Nephron progenitor cell (in vitro differentiated cells): ENCODE measurements at regions not wholly inside any gene's neighbourhood (a gene's known extent, or its start where the extent isn't known, plus 50 kb on each side); places are given as distances from the start of the nearest gene placed in this dataset.

Source experiments
- DNase-seq: peaks from one replicate; pipeline ENCODE4 v3.0.0; 2021
- H3K27ac Mint-ChIP-seq: 2 replicates; pipeline ENCODE4 v1.8.0; 2021; ENCODE audit warnings: mild to moderate bottlenecking, moderate library complexity, mixed read lengths
- H3K27me3 Mint-ChIP-seq: 2 replicates; pipeline ENCODE4 v1.8.0; 2021; ENCODE audit warnings: mild to moderate bottlenecking, low read depth, mixed read lengths; ENCODE audit not compliant: poor library complexity
- H3K36me3 Mint-ChIP-seq: 2 replicates; pipeline ENCODE4 v1.8.0; 2021; ENCODE audit warnings: low read depth, mixed read lengths
- H3K4me1 Mint-ChIP-seq: 2 replicates; pipeline ENCODE4 v1.8.0; 2021; ENCODE audit warnings: mixed read lengths
- H3K4me3 Mint-ChIP-seq: 2 replicates; pipeline ENCODE4 v1.8.0; 2021; ENCODE audit warnings: mild to moderate bottlenecking, moderate library complexity, mixed read lengths
- H3K9me3 Mint-ChIP-seq: 2 replicates; pipeline ENCODE4 v1.8.0; 2021; ENCODE audit warnings: mild to moderate bottlenecking, moderate library complexity, mixed read lengths
- TF ChIP-seq, protein P1 (sequence below): fragments of 200-600 bp; sonication (generic); IDR thresholded peaks from 2 replicates; pipeline ENCODE4 v1.5.0; 2021; ENCODE audit warnings: antibody characterized with exemption

DNA sequence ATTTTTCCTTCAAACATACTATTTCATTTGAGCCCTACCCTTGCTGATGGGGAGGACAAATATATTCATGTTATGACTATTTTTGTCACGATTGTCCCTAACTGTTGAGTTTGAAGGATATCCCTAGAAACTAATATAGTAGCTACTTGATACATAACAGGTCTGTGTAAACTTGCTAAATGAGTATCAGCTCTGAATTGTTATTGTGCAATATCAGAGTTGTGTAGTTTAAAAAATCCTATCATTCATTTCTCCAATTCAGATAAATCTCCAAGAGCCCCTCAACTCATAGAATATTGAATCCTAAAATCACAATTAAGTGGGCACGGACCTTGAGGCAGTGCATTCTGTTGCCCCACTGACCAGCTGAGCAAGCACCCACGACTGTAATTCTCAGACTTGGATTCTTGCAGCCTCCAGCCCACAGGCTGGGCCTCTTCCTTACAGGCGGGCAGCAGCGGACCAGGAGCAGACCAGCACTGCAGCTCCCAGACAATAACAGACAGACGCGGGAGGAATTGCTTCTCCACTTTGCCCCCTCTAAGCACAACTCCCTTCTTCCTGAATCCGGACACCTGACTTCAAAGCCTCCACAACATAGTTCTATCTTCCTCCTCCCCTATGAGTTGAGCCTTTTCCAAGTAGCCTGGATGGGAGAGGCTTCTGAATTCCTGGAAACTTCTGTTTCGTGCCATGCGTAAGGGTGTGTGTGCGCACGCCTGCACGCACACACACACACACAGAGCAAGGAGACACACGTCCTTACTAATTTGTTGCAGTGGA lies 337.6 kb upstream of the ARGLU1 start:
- Mint-ChIP-seq H3K9me3 (peaks cover 3% of the 10 kb centered on the region), H3K4me1 (peaks cover 41% of the 10 kb centered on the region), H3K4me3 (no peak overlapping the region), H3K36me3 (no peaks in the 10 kb centered on the region), H3K27ac (peak overlapping the region; percentile 40), H3K27me3 (no peaks in the 10 kb centered on the region)
- no peak for DNase-seq
- TF ChIP-seq, protein P1, sequence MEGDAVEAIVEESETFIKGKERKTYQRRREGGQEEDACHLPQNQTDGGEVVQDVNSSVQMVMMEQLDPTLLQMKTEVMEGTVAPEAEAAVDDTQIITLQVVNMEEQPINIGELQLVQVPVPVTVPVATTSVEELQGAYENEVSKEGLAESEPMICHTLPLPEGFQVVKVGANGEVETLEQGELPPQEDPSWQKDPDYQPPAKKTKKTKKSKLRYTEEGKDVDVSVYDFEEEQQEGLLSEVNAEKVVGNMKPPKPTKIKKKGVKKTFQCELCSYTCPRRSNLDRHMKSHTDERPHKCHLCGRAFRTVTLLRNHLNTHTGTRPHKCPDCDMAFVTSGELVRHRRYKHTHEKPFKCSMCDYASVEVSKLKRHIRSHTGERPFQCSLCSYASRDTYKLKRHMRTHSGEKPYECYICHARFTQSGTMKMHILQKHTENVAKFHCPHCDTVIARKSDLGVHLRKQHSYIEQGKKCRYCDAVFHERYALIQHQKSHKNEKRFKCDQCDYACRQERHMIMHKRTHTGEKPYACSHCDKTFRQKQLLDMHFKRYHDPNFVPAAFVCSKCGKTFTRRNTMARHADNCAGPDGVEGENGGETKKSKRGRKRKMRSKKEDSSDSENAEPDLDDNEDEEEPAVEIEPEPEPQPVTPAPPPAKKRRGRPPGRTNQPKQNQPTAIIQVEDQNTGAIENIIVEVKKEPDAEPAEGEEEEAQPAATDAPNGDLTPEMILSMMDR, result no peak

DNA sequence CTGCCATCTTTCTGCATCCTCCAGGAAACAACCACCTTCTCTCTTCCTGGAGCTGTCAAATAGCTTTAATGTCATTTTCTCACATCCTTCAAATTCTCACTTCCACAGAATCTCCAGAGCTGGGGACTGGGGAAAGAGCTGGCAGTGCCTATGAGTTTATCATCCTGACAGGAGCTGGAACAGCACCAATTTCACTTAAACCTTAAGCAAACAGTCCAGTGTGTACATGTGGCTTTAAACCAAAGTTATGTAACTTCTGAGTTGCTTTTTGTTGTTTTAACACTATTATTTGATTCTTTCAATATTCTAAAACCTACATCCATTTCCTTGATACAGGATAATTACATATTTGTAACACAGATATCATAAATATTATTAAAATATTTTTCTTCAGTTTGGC lies 331.5 kb upstream of the ARGLU1 start:
- Mint-ChIP-seq H3K4me3 (no peak overlapping the region), H3K36me3 (no peaks in the 10 kb centered on the region), H3K27me3 (peaks cover 3% of the 10 kb centered on the region), H3K27ac (no peak overlapping the region), H3K4me1 (no peaks in the 10 kb centered on the region), H3K9me3 (peaks cover 3% of the 10 kb centered on the region)
- DNase-seq, result no peak
- TF ChIP-seq, protein P1, result no peak

DNA sequence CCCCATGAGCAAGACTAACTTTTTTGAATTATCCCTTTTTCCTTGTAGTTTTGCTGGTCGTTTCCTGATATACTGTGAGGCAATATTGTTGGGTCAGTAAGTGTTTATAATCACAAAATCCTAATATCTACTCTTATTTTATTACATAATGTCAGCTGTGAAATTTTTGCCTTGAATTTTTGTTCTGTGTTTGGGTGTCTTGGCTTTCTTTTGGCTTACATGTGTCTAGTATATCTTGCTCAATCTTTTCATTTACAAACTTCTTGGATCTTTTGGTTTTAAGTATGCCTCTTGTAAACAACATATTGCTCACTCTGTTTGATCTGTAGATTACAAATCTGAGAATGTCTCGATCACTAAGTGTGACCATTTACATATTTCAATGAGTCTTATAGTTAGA lies 330.3 kb upstream of the ARGLU1 start:
- DNase-seq, result no peak
- Mint-ChIP-seq H3K9me3 (peaks cover 3% of the 10 kb centered on the region), H3K27ac (no peak overlapping the region)

DNA sequence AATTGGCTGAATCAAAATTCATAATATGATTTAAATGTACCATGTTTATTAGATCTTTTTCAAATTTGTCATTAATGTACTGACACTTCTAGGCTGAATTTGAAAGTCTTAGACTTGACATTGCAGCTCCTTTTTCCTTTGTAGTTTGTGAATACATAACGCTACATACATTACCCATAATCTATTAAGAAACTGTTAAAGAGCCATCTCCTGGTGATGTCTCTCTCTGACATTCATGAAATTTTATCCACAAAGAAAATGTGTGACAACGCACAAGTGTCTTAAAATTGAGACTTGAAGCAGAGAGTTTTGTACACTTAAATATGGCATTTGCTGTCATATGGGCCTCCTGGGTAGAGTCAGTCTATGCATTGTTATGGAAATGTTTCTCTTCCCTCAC lies 320.2 kb upstream of the ARGLU1 start:
- H3K27ac Mint-ChIP-seq, result no peak overlapping the region
- H3K9me3 Mint-ChIP-seq, result peaks cover 34% of the 10 kb centered on the region
- no peak for DNase-seq
- TF ChIP-seq, protein P1, result no peak
- H3K36me3 Mint-ChIP-seq, result peaks cover 19% of the 10 kb centered on the region
- no peak overlapping the region for H3K4me3 Mint-ChIP-seq
- H3K4me1 Mint-ChIP-seq, result peaks cover 10% of the 10 kb centered on the region
- peaks cover 4% of the 10 kb centered on the region for H3K27me3 Mint-ChIP-seq

More for the DNA sequence above, 330.3 kb upstream of the ARGLU1 start:
- Mint-ChIP-seq H3K4me1 (no peaks in the 10 kb centered on the region), H3K36me3 (no peaks in the 10 kb centered on the region), H3K4me3 (no peak overlapping the region), H3K27me3 (peaks cover 3% of the 10 kb centered on the region)
- TF ChIP-seq, protein P1, result no peak

DNA sequence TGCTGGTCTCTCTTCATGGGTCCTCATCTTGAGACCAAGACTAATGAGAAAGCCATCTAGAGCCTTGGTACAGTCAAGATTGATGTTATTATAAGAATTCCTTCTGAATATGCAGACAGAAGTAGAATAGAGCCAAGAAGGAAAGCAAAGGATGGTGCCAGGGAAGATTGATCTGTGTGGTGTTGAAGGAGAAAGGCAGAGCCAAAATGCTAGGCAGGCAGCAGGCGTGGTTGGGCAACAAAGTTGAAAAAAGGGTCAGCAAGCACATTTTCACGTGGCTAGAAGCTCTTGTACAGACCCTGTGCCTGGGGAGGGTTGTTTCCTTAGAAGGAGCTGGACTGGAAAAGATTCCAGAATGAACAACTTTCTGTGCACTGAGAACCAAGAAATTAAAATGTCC lies 319.7 kb upstream of the ARGLU1 start:
- TF ChIP-seq, protein P1, result no peak

DNA sequence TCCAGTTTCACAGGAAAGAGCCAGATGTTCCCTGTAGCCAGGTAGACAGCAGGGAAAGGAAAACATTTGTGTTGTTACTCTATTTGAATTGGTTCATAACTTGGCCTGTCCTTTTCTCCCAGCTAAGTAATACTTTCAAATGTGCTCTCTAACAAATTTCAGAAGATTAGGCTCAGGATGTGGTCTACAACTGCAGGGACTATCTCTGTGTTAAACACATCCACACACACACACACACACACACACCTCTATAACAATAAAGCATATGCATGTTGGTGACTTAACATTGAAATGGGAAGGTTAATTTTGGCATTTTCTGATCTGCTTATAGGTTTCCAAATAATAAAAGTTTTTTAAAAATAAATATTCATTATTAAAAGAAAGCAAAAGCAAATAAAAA lies 316.0 kb upstream of the ARGLU1 start:
- Mint-ChIP-seq H3K4me3 (no peak overlapping the region), H3K4me1 (peaks cover 35% of the 10 kb centered on the region), H3K27ac (no peak overlapping the region), H3K27me3 (peaks cover 4% of the 10 kb centered on the region), H3K9me3 (peaks cover 30% of the 10 kb centered on the region), H3K36me3 (peaks cover 14% of the 10 kb centered on the region)
- DNase-seq, result no peak
- TF ChIP-seq, protein P1, result no peak

More for the DNA sequence above, 319.7 kb upstream of the ARGLU1 start:
- H3K9me3 Mint-ChIP-seq, result peaks cover 34% of the 10 kb centered on the region
- no peak overlapping the region for H3K4me3 Mint-ChIP-seq
- H3K36me3 Mint-ChIP-seq, result peaks cover 19% of the 10 kb centered on the region
- H3K27me3 Mint-ChIP-seq, result peaks cover 4% of the 10 kb centered on the region
- H3K4me1 Mint-ChIP-seq, result peaks cover 15% of the 10 kb centered on the region
- no peak for DNase-seq
- H3K27ac Mint-ChIP-seq, result no peak overlapping the region
